ENCODE measurements at regions not wholly inside any gene's neighbourhood (a gene's known extent, or its start where the extent isn't known, plus 50 kb on each side); places are given as distances from the start of the nearest gene placed in this dataset.

DNA sequence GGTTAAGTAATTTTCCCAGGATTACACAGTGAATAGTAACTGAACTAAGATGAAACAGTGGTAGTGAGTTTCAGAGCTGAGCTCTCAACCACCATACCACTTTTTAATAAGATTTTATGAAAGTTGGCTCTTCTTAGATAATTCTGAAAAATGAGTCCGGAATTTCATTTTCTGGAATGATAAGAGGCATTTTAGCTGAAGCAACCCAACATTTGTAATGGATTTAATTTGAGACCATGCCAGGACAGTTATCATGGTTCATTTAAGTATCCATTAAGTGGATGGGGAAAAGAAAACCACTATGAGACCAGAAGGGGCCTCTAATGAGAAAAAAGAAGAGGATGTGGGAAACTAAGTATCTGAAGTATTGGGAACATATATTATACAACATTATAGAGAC, 464.7 kb upstream of the C9orf72 start:
- TF ChIP-seq CTCF (conservative IDR thresholded peaks at IDR 0.05) (no peak), ZFX (IDR thresholded peaks at IDR 0.05) (no peak)

All from C4-2B (cell line).